Testis (tissue), 2 donors: ENCODE measurements at regions not wholly inside any gene's neighbourhood (a gene's known extent, or its start where the extent isn't known, plus 50 kb on each side); places are given as distances from the start of the nearest gene placed in this dataset.
A peak's percentile ranks its signal among the peaks of the same experiment; 100 is the strongest.

Experiments
- DNase-seq: peaks from one replicate; pipeline ENCODE4 v3.0.0-alpha.2; 2019
- H3K27ac ChIP-seq, 2 donors: fragments of 200-600 bp; sonication (generic); one replicate each; pipeline ENCODE4 v1.5.1; 2019
- H3K27me3 ChIP-seq: fragments of 200-600 bp; sonication (generic); one replicate; pipeline ENCODE4 v1.5.1; 2019
- H3K36me3 ChIP-seq: fragments of 200-600 bp; sonication (generic); one replicate; pipeline ENCODE4 v1.5.1; 2017; ENCODE audit warnings: low read depth; ENCODE audit errors: missing control alignments
- H3K4me1 ChIP-seq: fragments of 200-600 bp; sonication (generic); one replicate; pipeline ENCODE4 v1.5.1; 2019
- H3K4me3 ChIP-seq, 2 donors: fragments of 200-600 bp; sonication (generic); one replicate each; pipeline ENCODE4 v1.5.1; 2017 to 2019
- H3K9me3 ChIP-seq: fragments of 200-600 bp; sonication (generic); one replicate; pipeline ENCODE4 v1.5.1; 2017
- CTCF ChIP-seq, 3 experiments: fragments of 450-650 bp in 2 of 3; fragments of 200-600 bp in 1 of 3; sonication (generic) in 1 of 3; IDR thresholded peaks; one replicate each; pipeline ENCODE4 v1.5.1; 2016 to 2019; ENCODE audit warnings: antibody characterized with exemption in 3 of 3, mild to moderate bottlenecking in 2 of 3, moderate library complexity in 1 of 3
- POLR2A ChIP-seq: fragments of 450-650 bp; IDR thresholded peaks from one replicate; pipeline ENCODE4 v1.6.1; 2017; ENCODE audit warnings: antibody characterized with exemption, mild to moderate bottlenecking, moderate library complexity
- WGBS, 2 donors: methylation state at CpG; one replicate each; pipeline ENCODE4 v1.1.5; 2018; 5-methylcytosine and 5-hydroxymethylcytosine counted together
- intact Hi-C: fragments of 100-400 bp; cut with DNase I; formaldehyde crosslinking; loops from one replicate; pipeline ENCODE4 v1.15.1; 2023; ENCODE audit warnings: low total_unique reads

- no peaks in the 10 kb centered on the region for H3K36me3 ChIP-seq
- intact Hi-C loops: no loop called here
- WGBS, 2 donors: 72 to 75% methylated on average over 5 of the region's 5 CpGs
- no peaks in the 10 kb centered on the region for H3K27me3 ChIP-seq
- no peak overlapping the region for H3K4me3 ChIP-seq
- H3K9me3 ChIP-seq: no peaks in the 10 kb centered on the region
- peak overlapping the region; percentile 5 to 48 for H3K27ac ChIP-seq
- TF ChIP-seq CTCF (IDR thresholded peaks at IDR 0.05) (no peak), POLR2A (no peak)
- DNase-seq: no peak
- H3K4me1 ChIP-seq: peaks cover 12% of the 10 kb centered on the region
Measured at GRCh38 chr3:8365541-8365940, 136.1 kb upstream of the LMCD1 start.

GRCh38 chr3:8366219-8366810, 135.3 kb upstream of the LMCD1 start:
- H3K4me3 ChIP-seq: no peak overlapping the region
- H3K36me3 ChIP-seq: no peaks in the 10 kb centered on the region
- no peaks in the 10 kb centered on the region for H3K27me3 ChIP-seq
- TF ChIP-seq POLR2A (no peak), CTCF (IDR thresholded peaks at IDR 0.05) (peak in 1 of 3 experiments; percentile 23)
- peaks cover 19% of the 10 kb centered on the region for H3K4me1 ChIP-seq
- H3K27ac ChIP-seq: peak overlapping the region; percentile 5 to 51
- DNase-seq: peak; percentile 78
- no peaks in the 10 kb centered on the region for H3K9me3 ChIP-seq
- whole genome bisulfite sequencing, 2 donors: 63 to 76% methylated on average over 1 of the region's 1 CpG
- intact Hi-C loops: no loop called here

DNA sequence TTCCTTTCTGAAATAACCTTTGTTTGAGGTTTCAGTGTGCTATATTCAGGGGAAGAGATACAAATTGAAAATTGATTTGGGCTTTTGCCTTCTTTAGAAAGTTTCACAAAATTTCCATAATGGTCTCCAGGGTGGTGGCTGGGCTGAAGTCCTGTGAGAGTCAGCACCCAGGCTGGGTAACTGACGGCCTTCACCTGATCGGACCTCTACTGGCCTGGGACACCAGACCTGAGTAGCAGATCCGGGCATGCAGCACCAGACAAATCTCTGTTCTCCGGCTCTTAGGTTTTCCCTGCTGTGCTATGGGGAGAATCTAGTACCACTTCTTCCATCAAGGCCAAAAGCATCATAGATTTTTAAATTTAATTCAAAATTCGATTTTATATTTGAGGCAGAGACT, 133.0 kb upstream of the LMCD1 start:
- Histone ChIP-seq H3K36me3 (no peaks in the 10 kb centered on the region), H3K27ac (no peak overlapping the region), H3K9me3 (no peaks in the 10 kb centered on the region), H3K27me3 (no peaks in the 10 kb centered on the region), H3K4me1 (peaks cover 22% of the 10 kb centered on the region), H3K4me3 (no peak overlapping the region)
- intact Hi-C loops: no loop called here
- no peak for TF ChIP-seq POLR2A
- TF ChIP-seq CTCF (IDR thresholded peaks at IDR 0.05): no peak
- WGBS, 2 donors: 85 to 91% methylated on average over 5 of the region's 5 CpGs
- DNase-seq: no peak

- no peaks in the 10 kb centered on the region for H3K27me3 ChIP-seq
- H3K4me3 ChIP-seq: no peak overlapping the region
- H3K9me3 ChIP-seq: no peaks in the 10 kb centered on the region
- 91 to 93% methylated on average over 1 of the region's 1 CpG for WGBS, 2 donors
- TF ChIP-seq POLR2A (no peak), CTCF (IDR thresholded peaks at IDR 0.05) (no peak)
- H3K27ac ChIP-seq: no peak overlapping the region
- no peaks in the 10 kb centered on the region for H3K36me3 ChIP-seq
- no peak for DNase-seq
- H3K4me1 ChIP-seq: peaks cover 22% of the 10 kb centered on the region
- intact Hi-C loops: no loop called here
Measured at GRCh38 chr3:8369638-8370037, 132.0 kb upstream of the LMCD1 start.

DNA sequence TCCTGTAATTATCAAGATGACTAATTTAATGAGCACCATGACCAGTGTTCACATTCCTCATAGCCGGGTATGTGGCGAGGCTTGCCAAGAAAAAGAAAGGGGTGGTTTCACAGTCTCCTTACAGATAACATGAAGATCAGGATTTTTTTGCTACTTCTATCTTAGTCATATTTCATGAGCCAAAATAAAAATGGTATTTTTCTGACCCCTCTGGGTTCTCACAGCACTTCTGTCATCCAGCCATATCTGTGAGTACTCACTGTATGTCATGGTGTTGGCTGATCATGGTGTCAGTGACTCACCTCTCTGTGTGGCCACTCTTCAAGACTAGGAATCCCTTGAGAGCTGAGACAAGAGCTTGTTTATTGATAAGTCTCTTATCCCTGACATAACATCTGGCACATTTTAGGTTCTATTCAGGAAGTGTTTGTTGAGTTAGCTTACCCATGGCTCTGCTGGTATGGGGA, 130.5 kb upstream of the LMCD1 start:
- Histone ChIP-seq H3K4me3 (no peak overlapping the region), H3K27me3 (no peaks in the 10 kb centered on the region), H3K27ac (no peak overlapping the region), H3K4me1 (peaks cover 18% of the 10 kb centered on the region), H3K36me3 (no peaks in the 10 kb centered on the region), H3K9me3 (no peaks in the 10 kb centered on the region)
- WGBS, 2 donors: 38 to 39% methylated on average over 2 of the region's 2 CpGs
- DNase-seq: no peak
- intact Hi-C loops: no loop called here
- TF ChIP-seq POLR2A (no peak), CTCF (IDR thresholded peaks at IDR 0.05) (no peak)
